Mesendoderm (in vitro differentiated cells): ENCODE measurements at regions not wholly inside any gene's neighbourhood (a gene's known extent, or its start where the extent isn't known, plus 50 kb on each side); places are given as distances from the start of the nearest gene placed in this dataset.
A peak's percentile ranks its signal among the peaks of the same experiment; 100 is the strongest.

Experiments used
- DNase-seq: peaks from one replicate; pipeline ENCODE4 v3.0.0; 2013
- H2AK5ac ChIP-seq: 2 replicates; pipeline ENCODE4 v1.6.1; 2013; ENCODE audit warnings: low read length, inconsistent platforms
- H2BK120ac ChIP-seq: 2 replicates; pipeline ENCODE4 v1.6.1; 2013; ENCODE audit warnings: low read depth, mild to moderate bottlenecking, low read length, moderate library complexity, mixed read lengths
- H2BK15ac ChIP-seq: replicated peaks from 2 replicates; pipeline ENCODE4 v1.6.1; 2013; ENCODE audit warnings: low read depth, mild to moderate bottlenecking, moderate library complexity
- H2BK5ac ChIP-seq: 2 replicates; pipeline ENCODE4 v1.6.1; 2013; ENCODE audit warnings: low read length, inconsistent platforms
- H3K18ac ChIP-seq: 2 replicates; pipeline ENCODE4 v1.6.1; 2013; ENCODE audit warnings: mild to moderate bottlenecking, low read length, mixed read lengths
- H3K23ac ChIP-seq: one replicate; pipeline ENCODE4 v1.6.1; 2013; ENCODE audit warnings: low read length
- H3K27ac ChIP-seq: 2 replicates; pipeline ENCODE4 v1.5.1; 2013; ENCODE audit warnings: low read depth, mild to moderate bottlenecking, inconsistent platforms, low read length, moderate library complexity
- H3K27me3 ChIP-seq: 2 replicates; pipeline ENCODE4 v1.6.1; 2013; ENCODE audit warnings: low read length, control low read depth, mild to moderate bottlenecking, inconsistent platforms; ENCODE audit not compliant: insufficient read depth, poor library complexity
- H3K36me3 ChIP-seq: 2 replicates; pipeline ENCODE4 v1.6.1; 2013; ENCODE audit warnings: low read length, inconsistent platforms; ENCODE audit not compliant: control insufficient read depth, insufficient read depth
- H3K4ac ChIP-seq: one replicate; pipeline ENCODE4 v1.6.1; 2013; ENCODE audit warnings: low read depth, mild to moderate bottlenecking, low read length, moderate library complexity
- H3K4me1 ChIP-seq: 2 replicates; pipeline ENCODE4 v1.6.1; 2013; ENCODE audit warnings: low read depth, low read length, inconsistent platforms; ENCODE audit not compliant: control insufficient read depth
- H3K4me2 ChIP-seq: 2 replicates; pipeline ENCODE4 v1.6.1; 2013; ENCODE audit warnings: low read length
- H3K4me3 ChIP-seq: 2 replicates; pipeline ENCODE4 v1.5.1; 2013; ENCODE audit warnings: mild to moderate bottlenecking, low read length
- H3K56ac ChIP-seq: one replicate; pipeline ENCODE4 v1.6.1; 2013; ENCODE audit warnings: low read length
- H3K79me1 ChIP-seq: 2 replicates; pipeline ENCODE4 v1.6.1; 2013; ENCODE audit warnings: low read length, inconsistent platforms
- H3K79me2 ChIP-seq: 2 replicates; pipeline ENCODE4 v1.6.1; 2013; ENCODE audit warnings: mild to moderate bottlenecking, low read length; ENCODE audit not compliant: control insufficient read depth, insufficient read depth
- H3K9ac ChIP-seq: 2 replicates; pipeline ENCODE4 v1.6.1; 2013; ENCODE audit warnings: low read length, inconsistent platforms
- H4K5ac ChIP-seq: one replicate; pipeline ENCODE4 v1.6.1; 2013; ENCODE audit warnings: low read length
- H4K8ac ChIP-seq: one replicate; pipeline ENCODE4 v1.6.1; 2013; ENCODE audit warnings: low read depth, mild to moderate bottlenecking, control low read depth, low read length, moderate library complexity
- WGBS: extraction: QIAGEN DNeasy Blood & Tissue Kit; methylation state at CpG from one replicate; pipeline ENCODE4 v1.1.7; 2013; ENCODE audit warnings: low lambda C conversion rate, missing lambda C conversion rate; ENCODE audit not compliant: insufficient coverage; ENCODE audit errors: extremely low coverage; 5-methylcytosine and 5-hydroxymethylcytosine counted together

GRCh38 chr10:100623521-100624230 is 87.9 kb downstream of the HIF1AN start:
- no peaks in the 10 kb centered on the region for H3K79me1 ChIP-seq
- no peak overlapping the region for H2BK5ac ChIP-seq
- H3K27ac ChIP-seq, result no peak overlapping the region
- no peak overlapping the region for H3K4me3 ChIP-seq
- H2BK120ac ChIP-seq, result no peak overlapping the region
- no peak overlapping the region for H3K23ac ChIP-seq
- H3K4me2 ChIP-seq, result no peak overlapping the region
- H3K9ac ChIP-seq, result no peak overlapping the region
- no peak overlapping the region for H4K5ac ChIP-seq
- no peak overlapping the region for H3K18ac ChIP-seq
- WGBS, result no CpG with 5 or more reads among the region's 12 CpGs
- no peak overlapping the region for H4K8ac ChIP-seq
- H2BK15ac ChIP-seq, result no peak overlapping the region
- H2AK5ac ChIP-seq, result no peak overlapping the region
- no peak for DNase-seq
- H3K79me2 ChIP-seq, result no peaks in the 10 kb centered on the region
- peaks cover 6% of the 10 kb centered on the region for H3K4me1 ChIP-seq
- no peak overlapping the region for H3K4ac ChIP-seq
- H3K36me3 ChIP-seq, result no peaks in the 10 kb centered on the region
- H3K27me3 ChIP-seq, result no peaks in the 10 kb centered on the region
- no peak overlapping the region for H3K56ac ChIP-seq

GRCh38 chr10:100624298-100624697 is 88.6 kb downstream of the HIF1AN start:
- Histone ChIP-seq H3K23ac (no peak overlapping the region), H3K4me3 (no peak overlapping the region), H3K4me2 (no peak overlapping the region), H3K4ac (no peak overlapping the region), H2BK120ac (no peak overlapping the region), H2AK5ac (no peak overlapping the region), H3K4me1 (peaks cover 6% of the 10 kb centered on the region), H4K8ac (no peak overlapping the region), H3K79me2 (no peaks in the 10 kb centered on the region), H3K18ac (no peak overlapping the region), H4K5ac (no peak overlapping the region), H3K36me3 (no peaks in the 10 kb centered on the region), H2BK5ac (no peak overlapping the region), H2BK15ac (no peak overlapping the region), H3K27me3 (no peaks in the 10 kb centered on the region), H3K27ac (no peak overlapping the region), H3K9ac (no peak overlapping the region), H3K79me1 (no peaks in the 10 kb centered on the region), H3K56ac (no peak overlapping the region)
- no peak for DNase-seq
- WGBS, result no CpG with 5 or more reads among the region's 8 CpGs

GRCh38 chr10:100625816-100626215 is 90.1 kb downstream of the HIF1AN start:
- Histone ChIP-seq H3K36me3 (no peaks in the 10 kb centered on the region), H4K8ac (no peak overlapping the region), H4K5ac (no peak overlapping the region), H3K9ac (no peak overlapping the region), H3K27ac (no peak overlapping the region), H3K4me3 (no peak overlapping the region), H3K18ac (no peak overlapping the region), H2AK5ac (no peak overlapping the region), H3K4ac (no peak overlapping the region), H3K23ac (no peak overlapping the region), H2BK15ac (no peak overlapping the region), H3K4me2 (peak overlapping the region; percentile 17), H3K79me2 (no peaks in the 10 kb centered on the region), H3K56ac (peak overlapping the region; percentile 66), H2BK5ac (no peak overlapping the region), H3K79me1 (no peaks in the 10 kb centered on the region), H3K27me3 (no peaks in the 10 kb centered on the region), H3K4me1 (peaks cover 6% of the 10 kb centered on the region), H2BK120ac (no peak overlapping the region)
- WGBS, result no CpG with 5 or more reads among the region's 8 CpGs
- DNase-seq, result peak; percentile 54

- Histone ChIP-seq H2BK15ac (no peak overlapping the region), H3K18ac (no peak overlapping the region), H2AK5ac (no peak overlapping the region), H3K27ac (no peak overlapping the region), H3K36me3 (no peaks in the 10 kb centered on the region), H2BK5ac (no peak overlapping the region), H3K79me2 (no peaks in the 10 kb centered on the region), H3K27me3 (no peaks in the 10 kb centered on the region), H3K79me1 (no peaks in the 10 kb centered on the region), H3K9ac (no peak overlapping the region), H4K5ac (no peak overlapping the region), H3K4me3 (no peak overlapping the region), H3K56ac (no peak overlapping the region), H3K4me2 (no peak overlapping the region), H3K4ac (no peak overlapping the region), H3K23ac (no peak overlapping the region), H4K8ac (no peak overlapping the region), H3K4me1 (peaks cover 6% of the 10 kb centered on the region), H2BK120ac (no peak overlapping the region)
- no CpG with 5 or more reads among the region's 10 CpGs for WGBS
- no peak for DNase-seq
Measured at GRCh38 chr10:100628061-100628460, 92.3 kb downstream of the HIF1AN start.

GRCh38 chr10:100631192-100631591 is 95.4 kb downstream of the HIF1AN start:
- Histone ChIP-seq H3K36me3 (no peaks in the 10 kb centered on the region), H3K56ac (no peak overlapping the region), H3K27ac (no peak overlapping the region), H4K8ac (no peak overlapping the region), H2BK120ac (no peak overlapping the region), H2BK5ac (no peak overlapping the region), H2AK5ac (no peak overlapping the region), H4K5ac (no peak overlapping the region), H3K27me3 (no peaks in the 10 kb centered on the region), H3K18ac (no peak overlapping the region), H3K4me3 (no peak overlapping the region), H3K79me1 (no peaks in the 10 kb centered on the region), H3K4me1 (peaks cover 1% of the 10 kb centered on the region), H2BK15ac (no peak overlapping the region), H3K79me2 (no peaks in the 10 kb centered on the region), H3K4ac (no peak overlapping the region), H3K4me2 (no peak overlapping the region), H3K23ac (no peak overlapping the region), H3K9ac (no peak overlapping the region)
- DNase-seq, result no peak
- no CpG with 5 or more reads among the region's 2 CpGs for WGBS

DNA sequence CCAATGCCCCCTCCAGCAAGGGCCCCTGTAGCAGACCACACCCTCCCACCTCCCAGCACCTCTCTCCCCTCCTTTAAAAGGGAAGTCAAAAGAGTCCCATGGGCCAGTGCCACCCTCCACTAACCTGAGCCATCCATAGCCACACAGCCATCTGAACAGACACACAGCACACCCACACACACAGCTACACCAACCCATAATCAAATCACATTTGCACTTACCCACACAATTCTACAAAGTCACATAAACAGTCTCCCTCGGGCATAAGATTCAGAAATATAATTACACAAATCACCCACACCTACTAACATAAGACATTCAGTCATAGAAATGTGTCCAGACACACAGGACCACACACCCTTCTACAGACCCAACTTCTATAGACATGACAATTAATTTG is 96.3 kb downstream of the HIF1AN start:
- Histone ChIP-seq H3K18ac (no peak overlapping the region), H3K79me1 (no peaks in the 10 kb centered on the region), H3K9ac (no peak overlapping the region), H2BK15ac (no peak overlapping the region), H3K23ac (no peak overlapping the region), H3K79me2 (no peaks in the 10 kb centered on the region), H4K5ac (no peak overlapping the region), H2BK5ac (no peak overlapping the region), H3K4me3 (no peak overlapping the region), H2AK5ac (no peak overlapping the region), H2BK120ac (no peak overlapping the region), H3K56ac (no peak overlapping the region), H3K27ac (no peak overlapping the region), H3K36me3 (no peaks in the 10 kb centered on the region), H3K4me1 (no peaks in the 10 kb centered on the region), H3K27me3 (no peaks in the 10 kb centered on the region), H4K8ac (no peak overlapping the region), H3K4me2 (no peak overlapping the region), H3K4ac (no peak overlapping the region)
- WGBS, result no CpG with 5 or more reads among the region's 1 CpG
- DNase-seq, result no peak
